Hepatic stellate cell (primary cell): ENCODE measurements at regions not wholly inside any gene's neighbourhood (a gene's known extent, or its start where the extent isn't known, plus 50 kb on each side); places are given as distances from the start of the nearest gene placed in this dataset.

Experiments used
- DNase-seq: peaks from one replicate; pipeline ENCODE4 v3.0.0; 2011; ENCODE audit warnings: low spot score

DNA sequence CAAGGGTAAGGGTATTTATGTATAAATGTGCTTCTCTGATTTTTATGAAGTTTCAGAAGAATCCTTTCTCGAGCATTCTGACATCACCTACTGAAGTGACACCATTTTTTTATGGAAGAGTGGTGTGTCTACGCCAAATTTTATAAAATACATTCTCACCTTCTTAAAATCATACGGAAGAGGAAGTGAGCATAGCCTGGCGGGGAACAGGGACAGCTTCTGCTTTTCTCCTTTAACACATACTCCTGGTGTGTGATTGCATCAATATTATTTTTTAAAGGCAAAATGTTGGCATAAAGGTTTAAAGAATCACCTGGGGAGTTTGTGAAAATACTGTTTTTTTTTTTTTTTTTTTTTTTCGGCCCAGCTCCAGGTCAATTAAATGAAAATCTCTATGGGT is 733.6 kb upstream of the MAN1A1 start:
- no peak for DNase-seq

DNA sequence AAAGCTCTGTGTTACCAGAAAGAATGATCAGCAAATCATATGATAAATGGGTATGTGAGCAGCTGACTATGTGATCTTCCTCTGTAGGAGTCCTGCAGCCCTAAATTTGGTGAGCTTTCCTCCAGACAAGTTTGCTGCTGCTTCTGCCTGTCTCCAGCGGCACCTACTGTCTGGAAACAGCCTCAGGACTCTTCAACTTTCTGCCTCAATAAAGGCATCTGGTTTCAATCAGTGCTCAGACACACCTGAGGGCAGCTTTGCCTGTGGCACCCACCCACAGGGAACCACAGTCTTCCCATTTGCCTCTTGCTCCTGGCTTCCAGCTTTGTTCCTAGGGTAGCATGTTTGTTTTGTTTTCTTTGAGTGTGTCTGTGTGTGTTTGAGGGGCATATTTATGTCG is 727.9 kb upstream of the MAN1A1 start:
- no peak for DNase-seq

DNA sequence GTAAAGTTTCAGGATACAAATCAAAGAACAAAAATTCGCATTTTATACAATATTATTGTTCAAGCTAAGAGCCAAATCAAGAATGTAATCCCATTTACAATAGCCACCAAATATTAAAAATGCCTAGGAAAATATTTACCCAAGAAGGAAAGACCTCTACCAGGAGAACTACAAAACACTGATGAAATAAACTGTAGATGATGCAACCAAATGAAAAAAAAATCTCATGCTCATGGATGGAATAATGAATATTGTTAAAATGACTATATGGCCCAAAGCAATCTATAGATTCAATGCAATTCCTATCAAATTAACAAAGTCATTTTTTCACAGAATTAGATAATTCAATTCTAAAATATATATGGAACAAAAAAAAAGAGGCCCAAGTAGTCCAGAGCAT is 708.8 kb upstream of the MAN1A1 start:
- DNase-seq: no peak

DNA sequence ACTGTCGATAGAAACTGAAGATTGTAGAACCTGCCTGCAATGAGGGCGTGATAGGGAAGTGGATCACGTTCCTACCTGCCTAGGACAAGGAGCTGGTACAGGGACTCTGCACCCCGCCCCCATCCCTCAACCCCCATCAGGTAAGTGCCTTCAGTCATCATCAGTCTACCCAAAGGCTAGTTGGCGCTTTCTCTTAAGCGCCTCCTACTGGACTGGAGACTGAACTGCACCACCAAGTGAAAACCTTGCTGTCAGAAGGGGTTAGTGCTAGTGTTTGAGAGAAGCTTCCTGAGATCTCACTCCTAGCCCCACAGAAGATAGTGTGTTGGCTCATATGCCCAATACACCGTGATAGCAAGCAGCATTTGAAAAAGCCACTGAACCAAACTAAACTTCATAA is 706.5 kb upstream of the MAN1A1 start:
- DNase-seq: no peak

DNA sequence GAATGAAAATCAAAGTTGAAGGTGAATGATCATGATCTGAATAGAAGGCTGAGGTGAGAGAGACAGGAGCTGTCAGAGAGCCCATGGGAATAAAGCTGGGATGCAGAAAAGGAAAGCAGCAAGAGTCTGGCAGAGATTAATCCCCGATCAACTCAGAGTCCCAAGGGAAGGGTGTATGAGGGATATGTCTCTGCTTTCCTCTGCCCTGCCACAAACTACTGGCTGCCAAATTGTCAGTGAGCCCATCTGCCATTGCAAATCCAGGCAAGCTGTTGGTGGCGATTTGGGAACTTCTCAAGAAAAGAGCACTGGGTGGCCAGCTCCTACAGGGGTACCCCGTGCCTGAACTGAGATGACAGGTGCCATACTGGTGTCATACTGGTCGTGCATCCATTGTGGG is 705.5 kb upstream of the MAN1A1 start:
- DNase-seq: no peak

DNA sequence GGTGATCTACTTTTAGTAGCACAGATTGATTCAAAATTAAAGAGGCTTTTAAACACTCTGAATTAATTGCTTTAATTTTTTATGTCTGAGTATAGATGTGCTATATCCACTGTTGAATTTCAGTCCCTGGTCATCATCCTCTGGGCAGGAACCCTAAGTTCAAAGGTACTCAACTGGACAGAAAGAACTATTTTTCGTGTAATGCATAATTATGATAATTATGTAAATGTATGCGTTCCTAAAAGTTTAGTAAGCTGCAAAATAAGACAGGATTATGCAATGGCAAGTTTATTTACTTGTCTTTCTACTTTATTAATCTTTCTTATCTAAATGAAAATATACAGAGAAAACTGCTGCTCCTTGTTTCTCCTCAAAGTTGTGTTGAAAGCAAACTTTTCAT is 690.1 kb upstream of the MAN1A1 start:
- no peak for DNase-seq

DNA sequence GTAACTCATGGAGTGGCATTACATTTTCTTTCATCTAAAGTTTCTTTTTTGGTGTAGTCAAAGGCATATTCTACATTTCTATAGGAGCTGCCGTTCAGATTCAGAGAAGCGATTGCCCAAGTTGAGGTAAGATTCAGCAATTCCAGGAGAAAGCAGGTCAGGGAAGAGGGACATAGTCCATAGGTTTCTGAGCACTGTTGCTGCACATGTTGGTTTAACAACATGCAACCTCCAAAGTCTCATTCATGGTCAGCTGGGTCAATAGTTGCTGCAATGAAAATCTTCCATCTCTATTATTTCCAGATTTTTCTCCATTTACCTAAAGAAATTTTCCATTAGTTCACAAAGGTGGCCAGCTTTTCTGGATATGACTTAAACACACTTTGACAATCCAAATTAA is 682.3 kb upstream of the MAN1A1 start:
- no peak for DNase-seq

DNA sequence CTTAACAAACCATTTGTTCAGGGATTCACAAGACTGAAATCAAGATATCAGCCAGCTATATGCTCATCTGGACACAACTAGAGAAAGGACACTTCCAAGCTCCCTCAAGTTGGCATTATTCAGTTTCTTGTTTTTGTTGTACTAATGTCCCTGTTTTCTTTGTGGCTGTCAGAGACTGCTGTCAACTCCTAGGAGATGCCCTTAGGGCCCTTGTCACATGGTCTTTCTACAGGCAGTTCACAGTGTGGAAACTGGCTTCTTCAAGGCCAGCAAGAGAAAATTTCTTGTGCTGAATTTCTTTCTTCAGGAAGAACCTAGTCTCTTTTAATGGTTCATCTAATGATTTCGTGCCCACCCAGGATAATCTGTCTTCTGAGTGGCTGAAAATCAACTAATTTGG is 677.2 kb upstream of the MAN1A1 start:
- DNase-seq: no peak

DNA sequence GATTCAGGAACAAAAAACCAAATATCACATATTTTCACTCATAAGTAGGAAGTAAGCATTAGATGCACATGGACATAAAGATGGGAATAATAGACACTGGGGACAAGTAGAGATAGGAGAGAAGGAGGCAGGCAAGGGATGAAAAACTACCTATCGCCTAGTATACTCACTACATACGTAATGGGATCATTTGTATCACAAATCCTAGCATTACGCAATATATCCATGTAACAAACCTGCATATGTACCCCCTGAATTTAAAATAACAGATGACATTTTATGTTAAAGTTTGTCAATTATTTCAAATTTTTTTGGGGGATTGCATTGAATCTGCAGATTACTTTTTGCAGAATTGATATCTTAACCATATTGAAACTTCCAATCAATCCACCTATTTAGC is 660.5 kb upstream of the MAN1A1 start:
- DNase-seq: no peak

DNA sequence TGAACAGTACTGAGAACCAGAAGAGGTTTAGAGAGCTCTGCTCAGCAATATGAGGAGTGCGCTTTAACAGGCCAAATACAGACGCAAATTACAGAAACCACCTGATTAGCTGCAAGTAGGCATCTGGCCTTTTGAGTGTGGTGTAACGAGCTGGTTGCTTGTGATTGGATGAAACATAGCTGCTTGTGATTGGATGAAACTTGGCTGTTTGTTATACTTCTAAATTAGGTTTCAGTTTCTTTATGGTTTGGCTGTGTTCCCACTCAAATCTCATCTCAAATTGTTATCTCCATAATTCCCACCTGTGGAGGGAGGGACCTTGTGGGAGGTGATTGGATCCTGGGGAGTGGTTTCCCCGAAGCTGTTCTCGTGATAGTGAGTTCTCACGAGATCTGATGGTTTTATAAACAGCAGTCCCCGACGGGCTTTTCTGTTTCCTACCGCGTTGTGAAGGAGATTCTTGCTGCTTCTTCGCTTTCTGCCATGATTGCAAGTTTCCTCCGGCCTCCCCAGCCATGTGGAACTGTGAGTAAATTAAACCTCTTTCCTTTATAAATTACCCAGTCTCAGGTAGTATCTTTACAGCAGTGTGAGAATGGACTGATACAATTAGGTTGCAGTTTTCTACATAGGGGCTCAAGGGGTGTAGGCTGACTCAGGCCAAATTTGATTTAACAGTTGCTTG is 655.9 kb upstream of the MAN1A1 start:
- DNase-seq: peak; percentile 0

DNA sequence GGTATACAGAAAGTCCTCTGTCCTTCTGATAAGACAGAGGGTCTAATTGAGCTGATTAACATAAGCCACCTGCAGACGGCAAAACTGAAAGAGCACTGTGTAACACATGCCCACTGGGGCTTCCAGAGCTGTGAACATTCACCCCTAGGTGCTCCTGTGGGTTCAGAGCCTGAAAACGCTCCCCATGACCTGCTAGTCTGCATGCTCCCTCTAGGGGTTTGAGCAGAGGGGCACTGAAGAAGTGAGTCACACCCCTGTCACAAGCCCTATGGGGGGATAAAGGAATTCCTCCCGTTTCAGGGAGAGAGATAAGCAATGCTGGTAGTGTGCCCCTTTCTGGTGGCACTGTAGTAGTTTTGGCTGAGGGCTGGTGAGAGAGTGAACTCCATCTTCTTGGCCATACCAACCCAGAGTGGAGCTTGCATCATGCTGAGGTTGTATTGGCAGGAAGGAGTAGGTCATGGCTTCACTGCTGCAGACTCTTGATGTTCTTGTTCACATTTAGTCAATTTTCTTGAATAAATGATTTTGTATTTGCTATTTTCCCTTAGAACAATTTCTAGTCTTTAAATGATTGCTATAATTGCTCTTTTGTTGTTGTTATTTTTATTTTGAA is 637.5 kb upstream of the MAN1A1 start:
- DNase-seq: no peak

DNA sequence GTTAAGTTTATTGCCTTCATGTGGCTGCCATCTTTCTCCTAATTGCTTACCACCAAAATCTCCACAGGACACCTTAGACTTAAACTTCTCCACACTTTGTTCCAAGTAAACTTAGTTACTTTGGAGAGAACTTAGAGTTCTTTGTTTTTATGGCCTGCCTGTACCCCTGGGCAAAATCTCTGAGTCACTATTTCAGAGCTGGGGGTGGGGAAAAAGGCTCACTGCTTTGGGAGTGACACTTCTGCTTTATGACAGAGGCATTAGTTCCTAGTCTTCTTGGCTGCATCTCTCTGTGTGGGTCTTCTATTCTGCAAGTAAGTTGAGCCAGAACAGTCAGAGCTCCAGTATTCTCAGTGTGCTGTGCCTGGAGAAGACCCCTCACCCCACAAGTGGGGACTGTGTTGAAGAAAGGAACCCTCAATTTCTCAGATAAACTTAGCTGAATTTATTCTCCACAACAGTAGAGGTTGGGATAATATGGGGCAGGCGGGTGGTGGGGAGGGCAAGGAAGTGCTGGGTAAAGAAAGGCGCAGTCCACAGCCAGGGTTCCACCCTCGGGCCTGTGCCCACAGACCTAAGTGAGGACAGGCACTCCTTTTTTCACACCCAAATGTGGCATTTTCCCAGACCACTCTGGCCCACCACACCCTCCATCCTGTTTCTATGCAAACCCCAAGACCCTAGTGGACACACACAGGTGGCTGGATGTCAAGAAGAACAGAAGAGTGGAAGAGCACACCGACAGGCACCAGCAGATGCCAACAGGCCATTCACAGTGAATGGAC is 636.6 kb upstream of the MAN1A1 start:
- no peak for DNase-seq

DNA sequence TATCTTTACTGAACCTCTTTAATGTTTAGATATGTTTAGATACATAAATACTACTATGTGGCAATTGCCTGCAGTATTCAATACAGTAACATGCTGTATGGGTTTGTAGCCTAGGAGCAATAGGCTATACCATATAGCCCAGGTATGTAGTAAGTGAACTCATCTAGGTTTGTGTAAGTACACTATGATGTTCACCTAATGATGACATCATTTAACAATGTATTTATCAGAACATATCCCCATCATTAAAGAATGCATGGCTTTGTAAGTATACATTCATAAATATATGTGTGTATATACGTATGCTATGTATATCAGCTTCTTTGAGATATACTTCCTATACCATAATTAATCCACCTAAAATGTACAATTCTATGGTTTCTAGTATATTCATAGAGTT is 631.2 kb upstream of the MAN1A1 start:
- DNase-seq: no peak

DNA sequence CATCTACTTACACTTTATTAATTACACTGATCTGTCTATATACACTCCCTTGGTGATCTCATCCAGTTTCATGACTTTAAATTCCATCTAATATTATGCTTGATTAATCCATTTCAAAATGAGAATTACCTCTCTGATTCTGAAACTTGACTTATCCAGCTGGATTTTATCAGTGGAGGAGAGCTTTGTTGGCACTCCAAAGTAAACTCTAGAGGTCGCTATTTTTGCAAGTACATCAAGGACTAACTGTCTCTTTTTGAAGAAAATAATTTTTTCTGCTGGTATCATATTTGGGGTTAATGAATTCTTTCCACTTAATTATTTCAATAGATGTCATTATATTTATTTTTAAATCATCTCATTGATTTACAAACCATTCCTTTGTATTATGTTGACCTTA is 630.3 kb upstream of the MAN1A1 start:
- DNase-seq: peak; percentile 2

DNA sequence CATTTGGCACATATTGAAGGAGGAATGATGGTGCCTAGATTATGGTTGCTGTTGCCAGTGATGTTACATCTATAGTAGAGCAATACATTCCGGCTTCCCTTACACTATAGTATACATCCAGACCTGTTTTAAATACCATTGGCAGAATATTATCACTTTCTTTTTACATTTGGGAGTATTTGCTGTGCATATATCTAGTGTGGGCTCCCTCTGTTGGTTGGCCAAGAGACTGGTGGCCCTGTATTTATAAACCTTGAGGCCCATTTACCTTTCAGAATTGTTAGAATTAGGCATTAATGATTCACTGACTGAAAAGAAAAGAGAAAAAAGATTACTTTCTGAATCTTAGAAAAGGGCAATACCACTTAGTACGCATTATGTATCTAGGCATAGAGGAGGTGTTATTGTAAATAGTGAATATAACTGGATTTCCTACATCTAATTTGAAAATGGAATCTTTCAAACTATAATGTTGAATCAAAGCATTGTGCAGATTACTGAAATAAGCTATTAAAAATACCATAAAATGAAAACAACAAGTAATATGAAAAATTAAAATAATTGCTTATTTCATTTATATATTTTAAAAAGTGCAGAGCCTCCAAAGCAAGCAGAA is 628.8 kb upstream of the MAN1A1 start:
- peak; percentile 2 for DNase-seq

DNA sequence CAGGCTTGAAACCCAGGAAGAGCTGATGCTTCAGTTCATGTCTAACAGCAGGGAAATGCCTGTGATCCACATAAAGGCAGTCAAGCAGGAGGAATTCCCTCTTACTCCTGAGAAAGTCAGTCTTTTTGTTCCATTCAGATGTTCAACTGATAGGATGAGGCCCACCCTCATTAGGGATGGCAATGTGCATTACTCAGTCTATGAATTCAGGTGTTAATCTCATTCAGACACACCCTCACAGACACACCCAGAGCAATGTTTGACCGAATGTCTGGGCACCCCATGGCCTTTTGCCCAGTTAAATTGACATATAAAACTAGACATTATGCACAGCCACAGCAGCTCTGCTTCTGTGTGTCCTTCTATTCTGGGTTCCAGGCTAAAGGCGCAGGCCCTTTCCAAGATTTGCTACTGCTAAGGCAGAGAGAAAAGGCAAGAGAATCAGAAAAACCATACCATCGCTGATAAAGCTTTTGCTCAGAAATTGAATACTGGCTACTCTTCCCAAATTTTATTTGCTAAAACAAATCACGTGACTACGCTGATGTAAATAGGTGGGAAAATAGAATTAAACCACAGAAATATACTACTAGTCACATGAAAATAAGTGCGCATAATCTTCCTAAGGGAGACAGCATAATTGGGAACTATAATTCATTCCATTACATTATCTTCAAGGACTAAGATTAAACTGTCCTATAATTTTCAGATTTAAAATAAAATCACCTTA is 625.0 kb upstream of the MAN1A1 start:
- no peak for DNase-seq

DNA sequence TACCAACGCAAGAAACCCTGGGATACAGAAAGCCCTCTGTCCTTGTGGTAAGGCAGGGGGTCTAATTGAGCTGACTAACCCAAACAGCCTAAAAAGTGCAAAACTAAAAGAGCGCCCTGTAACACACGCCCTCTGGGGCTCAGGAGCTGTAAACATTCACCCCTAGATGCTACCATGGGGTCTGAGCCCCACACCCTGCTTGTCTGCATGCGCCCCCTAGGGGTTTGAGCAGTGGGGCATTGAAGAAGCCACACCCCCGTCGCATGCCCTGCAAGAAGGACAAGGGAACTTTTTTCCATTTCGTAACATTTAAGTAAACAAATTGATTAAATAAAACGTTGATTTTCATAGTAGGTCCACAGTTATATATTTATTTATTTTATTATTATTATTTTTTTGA is 616.9 kb upstream of the MAN1A1 start:
- no peak for DNase-seq

DNA sequence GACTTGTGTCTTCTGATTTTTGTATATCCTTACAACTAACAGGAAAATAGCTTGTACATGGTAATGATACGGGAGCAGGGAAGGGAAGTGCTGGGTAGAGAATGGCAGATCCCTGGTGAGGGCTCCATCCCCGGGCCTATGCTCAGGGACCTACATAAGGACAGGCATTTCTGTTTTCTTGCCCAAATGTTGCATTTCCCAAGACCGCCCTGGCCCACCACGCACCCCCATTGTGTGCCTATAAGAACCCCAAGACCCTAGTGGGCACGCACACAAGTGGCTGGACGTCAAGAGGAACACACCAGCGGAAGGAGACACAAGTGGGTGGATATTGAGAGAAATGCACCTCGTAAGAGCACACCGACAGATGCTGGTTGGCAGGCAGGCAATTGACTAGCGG is 616.3 kb upstream of the MAN1A1 start:
- DNase-seq: no peak

DNA sequence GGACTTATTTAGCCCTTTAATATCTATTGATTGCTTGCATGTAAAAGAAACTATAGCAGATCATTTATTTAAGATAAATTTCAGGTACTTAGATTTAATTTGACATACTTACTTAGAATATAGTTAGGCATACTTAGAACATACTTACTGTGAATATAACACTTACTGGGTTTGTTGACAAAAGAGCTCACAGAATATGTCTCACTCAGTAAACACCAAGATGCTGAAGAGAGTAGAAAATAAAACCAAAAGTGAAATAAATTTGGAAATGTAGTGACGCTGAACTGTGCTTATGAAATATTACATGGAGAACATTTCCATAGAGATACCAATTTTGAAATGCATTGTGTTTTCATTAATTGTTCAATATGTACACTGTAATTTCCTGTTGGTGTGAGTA is 615.4 kb upstream of the MAN1A1 start:
- no peak for DNase-seq

DNA sequence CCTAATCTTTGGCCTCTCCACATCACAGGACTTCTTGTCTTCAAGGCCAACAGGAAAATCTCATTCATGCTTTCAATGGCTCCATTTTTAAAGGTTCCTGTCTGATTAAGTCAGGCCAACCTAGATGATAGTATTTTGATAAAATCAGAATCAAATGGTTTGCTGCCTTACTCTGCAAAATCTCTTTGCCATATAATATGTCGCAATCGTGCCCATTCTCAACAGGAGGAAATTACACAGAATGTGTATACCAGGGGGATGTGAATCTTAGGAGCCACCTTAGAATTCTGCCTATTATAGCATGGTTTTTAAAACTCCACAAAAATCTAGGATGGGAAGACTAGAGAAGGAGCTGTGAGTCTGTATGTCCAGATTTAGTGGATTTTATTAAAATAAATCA is 612.9 kb upstream of the MAN1A1 start:
- DNase-seq: no peak

DNA sequence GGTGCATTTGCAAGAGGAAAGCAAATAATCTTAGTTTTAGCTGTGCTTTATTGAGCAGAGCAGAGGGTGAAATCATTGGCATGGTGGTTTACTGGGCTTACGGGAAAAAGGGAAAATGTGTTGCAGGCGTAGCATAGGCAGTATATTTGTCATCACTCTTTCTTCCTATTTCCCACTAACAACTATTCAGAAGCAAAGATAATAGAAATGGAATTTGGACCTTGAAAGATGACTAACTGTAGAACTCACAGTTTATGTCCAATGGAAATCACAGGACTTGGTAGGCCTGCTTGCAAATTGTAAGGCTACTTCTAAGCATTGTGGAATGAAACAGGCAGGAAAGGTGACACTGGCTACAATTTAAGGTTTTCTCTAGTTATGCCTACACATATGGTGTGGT is 611.9 kb upstream of the MAN1A1 start:
- no peak for DNase-seq

DNA sequence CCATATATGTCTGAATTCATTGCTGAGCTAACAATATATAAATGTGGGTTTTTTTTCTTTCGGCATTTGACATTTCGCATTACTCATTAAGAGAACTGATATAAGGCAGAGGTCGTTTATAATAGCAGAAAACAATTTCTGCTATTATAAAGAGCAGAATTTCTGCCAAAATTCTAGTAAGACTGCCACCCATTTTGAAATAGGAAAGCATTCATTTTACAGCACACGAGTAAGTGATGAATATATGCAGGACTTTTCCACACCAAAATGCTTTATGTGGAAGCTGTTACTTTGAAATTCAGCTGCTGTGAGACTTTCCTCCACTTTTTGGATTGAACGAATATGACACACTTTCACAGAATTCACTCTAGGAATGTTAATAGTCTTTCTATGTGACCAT is 610.9 kb upstream of the MAN1A1 start:
- DNase-seq: no peak
